ENCODE measurements at regions not wholly inside any gene's neighbourhood (a gene's known extent, or its start where the extent isn't known, plus 50 kb on each side); places are given as distances from the start of the nearest gene placed in this dataset.

- TF ChIP-seq CTCF (IDR thresholded peaks at IDR 0.05; ENCODE audit: insufficient read depth, low read length) (no peak), POLR2AphosphoS5 (IDR thresholded peaks at IDR 0.05; ENCODE audit: low read depth) (no peak), REST (IDR thresholded peaks at IDR 0.05; ENCODE audit: insufficient replicate concordance, low read depth) (no peak), SPI1 (IDR thresholded peaks at IDR 0.05; ENCODE audit: borderline replicate concordance, low read depth) (no peak), GABPA (IDR thresholded peaks at IDR 0.05; ENCODE audit: low read depth) (no peak)
- H3K4me3 ChIP-seq (replicated peaks; ENCODE audit: insufficient read depth, low read length): no peak overlapping the region
- H3K27ac ChIP-seq (replicated peaks): no peak overlapping the region
- no peaks in the 10 kb centered on the region for H3K27me3 ChIP-seq (ENCODE audit: insufficient read depth, poor library complexity, severe bottlenecking)
- no peak for DNase-seq (ENCODE audit: low read depth in 1 of 2, low spot score in 1 of 2)
Measured at GRCh38 chr3:124413393-124413792, 316.9 kb upstream of the UMPS start.

GRCh38 chr3:124413989-124414598, 316.2 kb upstream of the UMPS start:
- no peak overlapping the region for H3K27ac ChIP-seq (replicated peaks)
- no peaks in the 10 kb centered on the region for H3K27me3 ChIP-seq (ENCODE audit: insufficient read depth, poor library complexity, severe bottlenecking)
- TF ChIP-seq POLR2AphosphoS5 (IDR thresholded peaks at IDR 0.05; ENCODE audit: low read depth) (no peak), GABPA (IDR thresholded peaks at IDR 0.05; ENCODE audit: low read depth) (no peak), SPI1 (IDR thresholded peaks at IDR 0.05; ENCODE audit: borderline replicate concordance, low read depth) (no peak), REST (IDR thresholded peaks at IDR 0.05; ENCODE audit: insufficient replicate concordance, low read depth) (no peak), CTCF (IDR thresholded peaks at IDR 0.05; ENCODE audit: insufficient read depth, low read length) (no peak)
- DNase-seq (ENCODE audit: low read depth in 1 of 2, low spot score in 1 of 2): no peak
- no peak overlapping the region for H3K4me3 ChIP-seq (replicated peaks; ENCODE audit: insufficient read depth, low read length)

GRCh38 chr3:124415446-124415960, 314.7 kb upstream of the UMPS start:
- Histone ChIP-seq H3K27me3 (ENCODE audit: insufficient read depth, poor library complexity, severe bottlenecking) (no peaks in the 10 kb centered on the region), H3K4me3 (replicated peaks; ENCODE audit: insufficient read depth, low read length) (no peak overlapping the region), H3K27ac (replicated peaks) (no peak overlapping the region)
- TF ChIP-seq CTCF (IDR thresholded peaks at IDR 0.05; ENCODE audit: insufficient read depth, low read length): no peak
- TF ChIP-seq REST (IDR thresholded peaks at IDR 0.05; ENCODE audit: insufficient replicate concordance, low read depth): no peak
- TF ChIP-seq GABPA (IDR thresholded peaks at IDR 0.05; ENCODE audit: low read depth): no peak
- no peak for TF ChIP-seq POLR2AphosphoS5 (IDR thresholded peaks at IDR 0.05; ENCODE audit: low read depth)
- no peak for TF ChIP-seq SPI1 (IDR thresholded peaks at IDR 0.05; ENCODE audit: borderline replicate concordance, low read depth)
- no peak for DNase-seq (ENCODE audit: low read depth in 1 of 2, low spot score in 1 of 2)
